ENCODE measurements at regions not wholly inside any gene's neighbourhood (a gene's known extent, or its start where the extent isn't known, plus 50 kb on each side); places are given as distances from the start of the nearest gene placed in this dataset.

DNA sequence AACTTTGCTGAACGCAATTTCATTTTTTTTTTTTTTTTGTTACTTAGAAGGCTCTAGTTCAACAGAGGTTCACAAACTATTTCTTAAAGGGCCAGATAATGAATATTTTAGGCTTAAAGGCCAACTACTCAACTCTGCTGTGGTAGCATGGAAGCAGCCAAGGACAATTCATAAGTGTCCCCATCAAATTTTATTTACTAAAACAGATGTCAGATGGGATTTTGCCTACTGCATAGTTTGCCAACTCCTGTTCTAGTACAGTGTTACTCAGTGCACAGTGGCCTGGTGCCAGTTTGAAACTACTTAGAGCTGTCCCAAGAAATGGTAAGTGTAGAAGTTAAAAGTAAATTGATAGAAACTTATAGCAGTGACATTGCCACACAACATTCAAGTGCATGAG is 949.4 kb upstream of the FANCL start:
- Histone ChIP-seq H3K9me3 (ENCODE audit: insufficient read depth, low read length) (no peaks in the 10 kb centered on the region), H2AFZ (ENCODE audit: low read depth, low read length, severe bottlenecking) (no peak overlapping the region), H3K36me3 (ENCODE audit: low read length) (no peaks in the 10 kb centered on the region), H3K9ac (ENCODE audit: low read length) (no peak overlapping the region), H3K79me2 (ENCODE audit: insufficient read depth, low read length) (no peaks in the 10 kb centered on the region), H3K27ac (ENCODE audit: low read depth, low read length) (no peak overlapping the region), H3K4me2 (ENCODE audit: low read depth, low read length, poor library complexity, severe bottlenecking) (no peak overlapping the region), H4K20me1 (ENCODE audit: low read depth, low read length) (no peaks in the 10 kb centered on the region), H3F3A (ENCODE audit: insufficient read depth) (no peaks in the 10 kb centered on the region), H3K4me3 (ENCODE audit: insufficient read depth, low read length, poor library complexity, severe bottlenecking) (no peak overlapping the region), H3K27me3 (ENCODE audit: low read length) (no peaks in the 10 kb centered on the region), H3K9me2 (replicated peaks; ENCODE audit: insufficient read depth, low read length) (no peaks in the 10 kb centered on the region)
- TF ChIP-seq EZH2phosphoT487 (conservative IDR thresholded peaks at IDR 0.05; ENCODE audit: low read length), result no peak
- TF ChIP-seq, protein P1, sequence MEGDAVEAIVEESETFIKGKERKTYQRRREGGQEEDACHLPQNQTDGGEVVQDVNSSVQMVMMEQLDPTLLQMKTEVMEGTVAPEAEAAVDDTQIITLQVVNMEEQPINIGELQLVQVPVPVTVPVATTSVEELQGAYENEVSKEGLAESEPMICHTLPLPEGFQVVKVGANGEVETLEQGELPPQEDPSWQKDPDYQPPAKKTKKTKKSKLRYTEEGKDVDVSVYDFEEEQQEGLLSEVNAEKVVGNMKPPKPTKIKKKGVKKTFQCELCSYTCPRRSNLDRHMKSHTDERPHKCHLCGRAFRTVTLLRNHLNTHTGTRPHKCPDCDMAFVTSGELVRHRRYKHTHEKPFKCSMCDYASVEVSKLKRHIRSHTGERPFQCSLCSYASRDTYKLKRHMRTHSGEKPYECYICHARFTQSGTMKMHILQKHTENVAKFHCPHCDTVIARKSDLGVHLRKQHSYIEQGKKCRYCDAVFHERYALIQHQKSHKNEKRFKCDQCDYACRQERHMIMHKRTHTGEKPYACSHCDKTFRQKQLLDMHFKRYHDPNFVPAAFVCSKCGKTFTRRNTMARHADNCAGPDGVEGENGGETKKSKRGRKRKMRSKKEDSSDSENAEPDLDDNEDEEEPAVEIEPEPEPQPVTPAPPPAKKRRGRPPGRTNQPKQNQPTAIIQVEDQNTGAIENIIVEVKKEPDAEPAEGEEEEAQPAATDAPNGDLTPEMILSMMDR (IDR thresholded peaks at IDR 0.05; ENCODE audit: insufficient read depth, low read length, poor library complexity, severe bottlenecking), result no peak

DNA sequence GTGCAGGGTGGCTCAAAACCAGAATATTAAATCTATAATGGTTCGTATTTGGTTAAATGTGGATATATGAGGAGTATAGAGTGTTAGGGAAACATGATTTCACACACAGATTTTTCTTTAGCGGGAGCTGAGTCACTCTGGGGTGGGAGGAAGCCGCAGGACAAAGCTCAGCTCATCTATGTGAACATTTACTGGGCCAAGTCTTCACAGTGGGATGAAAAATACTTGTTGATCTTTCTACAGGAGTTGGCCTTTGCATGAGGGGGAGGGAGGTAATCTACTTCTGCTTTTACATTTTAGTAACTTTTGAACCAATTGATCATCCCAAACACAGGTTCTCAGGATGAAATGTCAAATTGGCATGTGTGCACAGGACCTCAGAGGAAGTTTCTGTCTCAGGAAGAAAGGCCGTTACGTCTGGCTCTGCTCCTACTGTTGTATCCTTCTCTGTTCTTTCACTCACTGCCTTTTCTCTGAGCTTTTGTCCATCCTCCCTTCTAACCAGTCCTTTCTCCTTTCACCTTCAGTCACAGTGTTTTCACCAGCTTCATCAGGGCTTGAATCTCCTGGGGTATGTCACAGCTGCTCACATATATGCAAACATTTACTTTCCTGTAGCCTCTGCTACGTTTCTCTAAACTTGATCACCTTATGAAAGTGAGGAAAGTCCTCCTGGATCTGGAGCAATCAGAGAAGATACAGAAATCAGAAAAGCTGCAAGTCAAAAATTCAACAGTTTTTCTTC is 943.3 kb upstream of the FANCL start:
- Histone ChIP-seq H3K9me2 (replicated peaks; ENCODE audit: insufficient read depth, low read length) (no peaks in the 10 kb centered on the region), H4K20me1 (ENCODE audit: low read depth, low read length) (no peaks in the 10 kb centered on the region), H3K9ac (ENCODE audit: low read length) (no peak overlapping the region), H3K79me2 (ENCODE audit: insufficient read depth, low read length) (no peaks in the 10 kb centered on the region), H3K4me2 (ENCODE audit: low read depth, low read length, poor library complexity, severe bottlenecking) (no peak overlapping the region), H3K4me3 (ENCODE audit: insufficient read depth, low read length, poor library complexity, severe bottlenecking) (no peak overlapping the region), H3K36me3 (ENCODE audit: low read length) (no peaks in the 10 kb centered on the region), H3K9me3 (ENCODE audit: insufficient read depth, low read length) (no peaks in the 10 kb centered on the region), H3F3A (ENCODE audit: insufficient read depth) (no peaks in the 10 kb centered on the region), H3K27me3 (ENCODE audit: low read length) (no peaks in the 10 kb centered on the region), H3K27ac (ENCODE audit: low read depth, low read length) (no peak overlapping the region), H2AFZ (ENCODE audit: low read depth, low read length, severe bottlenecking) (no peak overlapping the region)
- TF ChIP-seq EZH2phosphoT487 (conservative IDR thresholded peaks at IDR 0.05; ENCODE audit: low read length), result no peak
- TF ChIP-seq, protein P1 (IDR thresholded peaks at IDR 0.05; ENCODE audit: insufficient read depth, low read length, poor library complexity, severe bottlenecking), result no peak

DNA sequence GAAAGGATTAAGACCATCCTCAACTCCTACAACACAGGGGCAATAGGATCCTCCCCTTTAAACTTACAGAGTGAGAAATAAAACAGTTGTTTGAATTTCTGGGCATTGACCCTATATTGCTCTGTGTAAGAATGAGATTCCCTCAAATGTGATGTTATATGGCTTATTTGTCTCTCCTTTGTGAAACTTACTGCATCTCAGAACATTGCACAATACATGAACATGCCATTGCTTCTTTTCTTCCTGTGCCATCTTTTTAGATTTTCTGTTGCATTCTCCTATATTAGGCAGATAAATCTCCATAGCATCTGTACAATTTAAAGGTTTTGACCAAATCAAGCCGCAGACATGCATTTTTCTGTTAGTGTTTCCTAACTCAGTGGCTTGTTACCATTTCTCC is 941.9 kb upstream of the FANCL start:
- H3K9me3 ChIP-seq (ENCODE audit: insufficient read depth, low read length), result no peaks in the 10 kb centered on the region
- H3K4me3 ChIP-seq (ENCODE audit: insufficient read depth, low read length, poor library complexity, severe bottlenecking), result no peak overlapping the region
- H3K9me2 ChIP-seq (replicated peaks; ENCODE audit: insufficient read depth, low read length), result no peaks in the 10 kb centered on the region
- no peak overlapping the region for H3K9ac ChIP-seq (ENCODE audit: low read length)
- H3F3A ChIP-seq (ENCODE audit: insufficient read depth), result no peaks in the 10 kb centered on the region
- no peaks in the 10 kb centered on the region for H3K27me3 ChIP-seq (ENCODE audit: low read length)
- no peaks in the 10 kb centered on the region for H3K36me3 ChIP-seq (ENCODE audit: low read length)
- no peaks in the 10 kb centered on the region for H4K20me1 ChIP-seq (ENCODE audit: low read depth, low read length)
- H2AFZ ChIP-seq (ENCODE audit: low read depth, low read length, severe bottlenecking), result no peak overlapping the region
- H3K4me2 ChIP-seq (ENCODE audit: low read depth, low read length, poor library complexity, severe bottlenecking), result no peak overlapping the region
- TF ChIP-seq EZH2phosphoT487 (conservative IDR thresholded peaks at IDR 0.05; ENCODE audit: low read length), result no peak
- TF ChIP-seq, protein P1 (IDR thresholded peaks at IDR 0.05; ENCODE audit: insufficient read depth, low read length, poor library complexity, severe bottlenecking), result no peak
- H3K79me2 ChIP-seq (ENCODE audit: insufficient read depth, low read length), result no peaks in the 10 kb centered on the region
- no peak overlapping the region for H3K27ac ChIP-seq (ENCODE audit: low read depth, low read length)
